ENCODE measurements at regions not wholly inside any gene's neighbourhood (a gene's known extent, or its start where the extent isn't known, plus 50 kb on each side); places are given as distances from the start of the nearest gene placed in this dataset.

GRCh38 chr21:41092312-41092711, 75.6 kb upstream of the BACE2 start:
- no peak for DNase-seq
- no peak overlapping the region for H3K27ac Mint-ChIP-seq
- no peaks in the 10 kb centered on the region; the same call in none of the 2 replicates for H3K27me3 Mint-ChIP-seq (ENCODE audit: insufficient read depth)
- no peaks in the 10 kb centered on the region for H3K36me3 Mint-ChIP-seq (ENCODE audit: low read depth)
- TF ChIP-seq CTCF (IDR thresholded peaks at IDR 0.05), result no peak
- H3K4me3 Mint-ChIP-seq, result no peak overlapping the region
- H3K4me1 Mint-ChIP-seq (ENCODE audit: low read depth), result no peaks in the 10 kb centered on the region
- peaks cover 25% of the 10 kb centered on the region for H3K9me3 Mint-ChIP-seq

GRCh38 chr21:41095983-41096382, 72.0 kb upstream of the BACE2 start:
- Mint-ChIP-seq H3K4me1 (ENCODE audit: low read depth) (peaks cover 9% of the 10 kb centered on the region; the same call in 1 of the 2 replicates), H3K9me3 (peaks cover 21% of the 10 kb centered on the region), H3K27me3 (ENCODE audit: insufficient read depth) (no peaks in the 10 kb centered on the region; the same call in 1 of the 2 replicates), H3K27ac (no peak overlapping the region), H3K4me3 (no peak overlapping the region), H3K36me3 (ENCODE audit: low read depth) (no peaks in the 10 kb centered on the region)
- no peak for DNase-seq
- no peak for TF ChIP-seq CTCF (IDR thresholded peaks at IDR 0.05)

GRCh38 chr21:41098076-41098475, 69.9 kb upstream of the BACE2 start:
- no peak for TF ChIP-seq CTCF (IDR thresholded peaks at IDR 0.05)
- H3K9me3 Mint-ChIP-seq, result peaks cover 31% of the 10 kb centered on the region
- no peak overlapping the region for H3K27ac Mint-ChIP-seq
- no peak for DNase-seq
- H3K36me3 Mint-ChIP-seq (ENCODE audit: low read depth), result no peaks in the 10 kb centered on the region
- H3K27me3 Mint-ChIP-seq (ENCODE audit: insufficient read depth), result no peaks in the 10 kb centered on the region; the same call in none of the 2 replicates
- peaks cover 9% of the 10 kb centered on the region; the same call in 1 of the 2 replicates for H3K4me1 Mint-ChIP-seq (ENCODE audit: low read depth)
- no peak overlapping the region for H3K4me3 Mint-ChIP-seq

- H3K27ac Mint-ChIP-seq, result no peak overlapping the region
- peaks cover 9% of the 10 kb centered on the region; the same call in 1 of the 2 replicates for H3K4me1 Mint-ChIP-seq (ENCODE audit: low read depth)
- no peaks in the 10 kb centered on the region; the same call in none of the 2 replicates for H3K27me3 Mint-ChIP-seq (ENCODE audit: insufficient read depth)
- no peak overlapping the region for H3K4me3 Mint-ChIP-seq
- no peak for DNase-seq
- H3K9me3 Mint-ChIP-seq, result peaks cover 31% of the 10 kb centered on the region
- no peak for TF ChIP-seq CTCF (IDR thresholded peaks at IDR 0.05)
- H3K36me3 Mint-ChIP-seq (ENCODE audit: low read depth), result no peaks in the 10 kb centered on the region
These were observed 69.4 kb upstream of the BACE2 start for GRCh38 chr21:41098481-41099042.

GRCh38 chr21:41100826-41101550, 67.0 kb upstream of the BACE2 start:
- Mint-ChIP-seq H3K4me3 (no peak overlapping the region), H3K27ac (no peak overlapping the region), H3K9me3 (peaks cover 35% of the 10 kb centered on the region), H3K27me3 (ENCODE audit: insufficient read depth) (peaks cover 9% of the 10 kb centered on the region), H3K36me3 (ENCODE audit: low read depth) (peaks cover 5% of the 10 kb centered on the region; the same call in 1 of the 2 replicates), H3K4me1 (ENCODE audit: low read depth) (peaks cover 9% of the 10 kb centered on the region; the same call in 1 of the 2 replicates)
- TF ChIP-seq CTCF (IDR thresholded peaks at IDR 0.05), result no peak
- no peak for DNase-seq
